ENCODE measurements at regions not wholly inside any gene's neighbourhood (a gene's known extent, or its start where the extent isn't known, plus 50 kb on each side); places are given as distances from the start of the nearest gene placed in this dataset.

- TF ChIP-seq CTCF (IDR thresholded peaks at IDR 0.05; ENCODE audit: insufficient read depth, low read length) (no peak), POLR2AphosphoS5 (IDR thresholded peaks at IDR 0.05; ENCODE audit: low read depth) (no peak), REST (IDR thresholded peaks at IDR 0.05; ENCODE audit: insufficient replicate concordance, low read depth) (no peak), GABPA (IDR thresholded peaks at IDR 0.05; ENCODE audit: low read depth) (no peak), SPI1 (IDR thresholded peaks at IDR 0.05; ENCODE audit: borderline replicate concordance, low read depth) (no peak)
These were observed 141.7 kb upstream of the IQSEC1 start for GRCh38 chr3:13214847-13215472.

Data from HL-60 (cell line).